Mucosa of descending colon (tissue), 3 donors: ENCODE measurements at regions not wholly inside any gene's neighbourhood (a gene's known extent, or its start where the extent isn't known, plus 50 kb on each side); places are given as distances from the start of the nearest gene placed in this dataset.

Source experiments
- ATAC-seq: fragments of 200-7000 bp; cut with Tn5 transposase; one replicate; pipeline ENCODE4 v1.9.1; 2020; ENCODE audit warnings: mild to moderate bottlenecking, moderate library complexity
- DNase-seq, 3 donors: peaks; one replicate each; pipeline ENCODE4 v3.0.0-alpha.2; 2020
- H3K36me3 ChIP-seq: fragments of 200-600 bp; one replicate; pipeline ENCODE4 v1.8.0; 2021; ENCODE audit warnings: low read depth, mild to moderate bottlenecking
- H3K4me1 ChIP-seq: fragments of 200-600 bp; one replicate; pipeline ENCODE4 v1.8.0; 2021; ENCODE audit warnings: low read depth, mild to moderate bottlenecking
- H3K4me3 ChIP-seq: fragments of 200-600 bp; one replicate; pipeline ENCODE4 v1.8.0; 2021; ENCODE audit warnings: mild to moderate bottlenecking
- H3K9me3 ChIP-seq: fragments of 200-600 bp; one replicate; pipeline ENCODE4 v1.8.0; 2021; ENCODE audit warnings: mild to moderate bottlenecking
- intact Hi-C, 2 donors: fragments of 100-400 bp; cut with DNase I in 1 of 2; cut with micrococcal nuclease in 1 of 2; formaldehyde crosslinking; loops; one replicate each; pipeline versions ENCODE4 v1.11.0 to v1.11.1; 2022; cut with DNase I, micrococcal nuclease
- TF ChIP-seq, protein P1 (sequence below): fragments of 200-600 bp; IDR thresholded peaks from one replicate; pipeline ENCODE4 v1.8.0; 2022; ENCODE audit warnings: antibody characterized with exemption, mild to moderate bottlenecking
- donor health status: DM: no; HTN: no; CAD: no; lungs with moderate emphysema.
- donor health status: DM: no; HTN: no; CAD: no.
- donor health status: DM: no; HTN: yes; CAD: no.

DNA sequence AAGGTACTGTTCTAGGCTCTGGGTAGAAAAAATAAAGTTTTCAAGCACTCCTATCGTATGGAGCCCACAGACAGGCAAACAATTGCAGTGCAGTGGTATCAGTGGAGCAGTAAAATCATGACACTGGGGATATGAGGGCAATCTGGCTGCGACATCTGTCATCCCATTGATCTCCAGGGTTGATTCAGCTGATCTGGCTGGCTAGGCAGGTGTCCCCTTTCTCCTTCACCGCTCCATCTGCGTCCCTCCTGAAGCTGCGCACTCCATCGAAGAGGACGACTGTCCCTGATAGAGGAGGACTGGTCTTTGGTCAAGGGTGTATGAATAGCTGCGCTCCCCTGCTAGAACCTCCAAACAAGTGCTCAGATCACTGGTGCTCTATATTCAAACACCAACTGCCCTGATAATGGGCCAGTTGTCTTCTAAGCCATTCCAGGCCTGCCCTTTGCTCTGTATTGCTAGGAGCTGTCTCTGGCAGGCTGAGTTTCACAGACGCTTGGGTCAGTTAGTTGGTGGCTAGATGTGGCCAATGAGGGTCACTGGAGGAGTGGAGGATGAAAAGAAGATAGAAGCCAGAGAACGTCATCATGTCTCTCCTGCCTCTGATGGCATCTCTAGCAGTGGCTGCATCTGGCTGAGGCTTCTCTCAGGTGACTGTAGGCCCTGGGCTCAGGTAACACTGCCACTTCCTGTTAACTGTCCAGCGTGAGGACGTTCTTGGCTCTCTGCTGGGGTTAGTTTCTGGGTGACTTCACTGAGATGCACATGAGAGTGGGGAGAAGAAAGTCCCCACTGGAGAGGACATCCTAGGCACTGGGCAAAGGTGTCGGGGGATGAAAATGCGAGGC lies 205.0 kb upstream of the FOXN3 start:
- Histone ChIP-seq H3K36me3 (no peaks in the 10 kb centered on the region), H3K4me3 (no peak overlapping the region), H3K9me3 (no peaks in the 10 kb centered on the region), H3K4me1 (peaks cover 5% of the 10 kb centered on the region)
- TF ChIP-seq, protein P1, sequence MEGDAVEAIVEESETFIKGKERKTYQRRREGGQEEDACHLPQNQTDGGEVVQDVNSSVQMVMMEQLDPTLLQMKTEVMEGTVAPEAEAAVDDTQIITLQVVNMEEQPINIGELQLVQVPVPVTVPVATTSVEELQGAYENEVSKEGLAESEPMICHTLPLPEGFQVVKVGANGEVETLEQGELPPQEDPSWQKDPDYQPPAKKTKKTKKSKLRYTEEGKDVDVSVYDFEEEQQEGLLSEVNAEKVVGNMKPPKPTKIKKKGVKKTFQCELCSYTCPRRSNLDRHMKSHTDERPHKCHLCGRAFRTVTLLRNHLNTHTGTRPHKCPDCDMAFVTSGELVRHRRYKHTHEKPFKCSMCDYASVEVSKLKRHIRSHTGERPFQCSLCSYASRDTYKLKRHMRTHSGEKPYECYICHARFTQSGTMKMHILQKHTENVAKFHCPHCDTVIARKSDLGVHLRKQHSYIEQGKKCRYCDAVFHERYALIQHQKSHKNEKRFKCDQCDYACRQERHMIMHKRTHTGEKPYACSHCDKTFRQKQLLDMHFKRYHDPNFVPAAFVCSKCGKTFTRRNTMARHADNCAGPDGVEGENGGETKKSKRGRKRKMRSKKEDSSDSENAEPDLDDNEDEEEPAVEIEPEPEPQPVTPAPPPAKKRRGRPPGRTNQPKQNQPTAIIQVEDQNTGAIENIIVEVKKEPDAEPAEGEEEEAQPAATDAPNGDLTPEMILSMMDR, result no peak
- ATAC-seq, result no peak
- intact Hi-C loops, result no loop called here
- DNase-seq, result no peak

DNA sequence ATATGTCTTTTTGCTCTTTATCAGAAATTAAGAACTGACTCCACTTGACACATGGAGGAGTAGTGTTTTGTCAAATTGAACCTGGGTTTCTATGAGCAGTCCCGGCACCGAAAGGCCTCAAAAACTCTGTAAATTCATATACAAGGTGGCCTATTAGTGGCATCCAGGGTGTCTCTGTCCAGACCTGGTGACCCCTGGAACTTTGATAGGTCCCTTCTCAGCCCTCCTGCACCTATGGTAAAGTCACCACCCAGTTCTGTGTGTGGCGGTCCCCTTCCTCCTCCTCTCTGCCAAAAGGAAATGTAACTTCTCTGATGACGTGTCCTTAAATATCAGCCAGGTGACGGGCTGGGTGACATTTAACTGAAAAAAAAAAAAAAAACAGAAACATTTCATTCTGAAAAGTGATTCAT lies 204.0 kb upstream of the FOXN3 start:
- intact Hi-C loops, result no loop called here
- no peaks in the 10 kb centered on the region for H3K36me3 ChIP-seq
- TF ChIP-seq, protein P1, result no peak
- ATAC-seq (no peak), DNase-seq (no peak)
- peaks cover 9% of the 10 kb centered on the region for H3K4me1 ChIP-seq
- H3K4me3 ChIP-seq, result no peak overlapping the region
- H3K9me3 ChIP-seq, result no peaks in the 10 kb centered on the region

DNA sequence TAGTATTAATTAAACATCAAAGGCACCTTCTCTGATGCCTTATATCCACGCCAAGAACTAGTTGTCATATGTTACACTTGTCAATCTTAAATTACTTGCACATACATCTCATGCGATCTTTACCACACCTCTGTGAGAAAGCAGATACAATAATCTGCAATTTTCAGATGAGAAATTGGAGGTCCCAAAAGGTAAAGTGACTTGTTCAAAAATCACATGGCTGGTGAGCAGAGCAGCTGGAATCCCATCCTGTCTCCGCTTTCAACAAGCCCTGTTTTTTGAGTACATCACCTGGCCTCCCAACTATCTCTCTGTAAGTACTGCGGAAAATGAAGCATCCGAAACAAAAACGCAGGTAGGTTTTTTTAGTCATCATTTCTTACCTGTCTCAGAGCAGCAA lies 203.4 kb upstream of the FOXN3 start:
- Histone ChIP-seq H3K4me1 (peaks cover 9% of the 10 kb centered on the region), H3K4me3 (no peak overlapping the region), H3K9me3 (no peaks in the 10 kb centered on the region), H3K36me3 (no peaks in the 10 kb centered on the region)
- no peak for ATAC-seq
- DNase-seq, result no peak
- intact Hi-C loops, result no loop called here
- TF ChIP-seq, protein P1, result no peak

DNA sequence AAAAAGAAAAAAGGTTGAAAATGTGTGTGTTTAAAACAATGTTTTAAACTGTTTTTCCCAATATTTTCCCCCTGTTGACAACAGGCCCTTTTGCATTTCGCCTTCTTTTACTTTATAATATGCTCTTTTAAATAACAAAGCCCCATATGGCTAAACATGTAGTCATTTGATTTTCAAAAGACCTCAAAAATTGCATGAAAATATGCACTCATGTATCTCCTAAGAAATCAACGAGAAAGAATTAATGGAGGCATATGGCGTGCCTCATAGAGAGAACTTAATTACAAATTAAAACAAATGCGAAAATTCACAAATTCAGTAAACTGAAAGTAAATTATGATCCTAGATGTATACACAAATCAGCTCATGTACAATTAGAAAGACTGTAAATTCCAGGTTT lies 202.6 kb upstream of the FOXN3 start:
- H3K4me3 ChIP-seq, result no peak overlapping the region
- ATAC-seq (no peak), DNase-seq (no peak)
- H3K4me1 ChIP-seq, result peaks cover 6% of the 10 kb centered on the region
- no peaks in the 10 kb centered on the region for H3K9me3 ChIP-seq
- TF ChIP-seq, protein P1, result no peak
- intact Hi-C loops, result no loop called here
- H3K36me3 ChIP-seq, result no peaks in the 10 kb centered on the region

DNA sequence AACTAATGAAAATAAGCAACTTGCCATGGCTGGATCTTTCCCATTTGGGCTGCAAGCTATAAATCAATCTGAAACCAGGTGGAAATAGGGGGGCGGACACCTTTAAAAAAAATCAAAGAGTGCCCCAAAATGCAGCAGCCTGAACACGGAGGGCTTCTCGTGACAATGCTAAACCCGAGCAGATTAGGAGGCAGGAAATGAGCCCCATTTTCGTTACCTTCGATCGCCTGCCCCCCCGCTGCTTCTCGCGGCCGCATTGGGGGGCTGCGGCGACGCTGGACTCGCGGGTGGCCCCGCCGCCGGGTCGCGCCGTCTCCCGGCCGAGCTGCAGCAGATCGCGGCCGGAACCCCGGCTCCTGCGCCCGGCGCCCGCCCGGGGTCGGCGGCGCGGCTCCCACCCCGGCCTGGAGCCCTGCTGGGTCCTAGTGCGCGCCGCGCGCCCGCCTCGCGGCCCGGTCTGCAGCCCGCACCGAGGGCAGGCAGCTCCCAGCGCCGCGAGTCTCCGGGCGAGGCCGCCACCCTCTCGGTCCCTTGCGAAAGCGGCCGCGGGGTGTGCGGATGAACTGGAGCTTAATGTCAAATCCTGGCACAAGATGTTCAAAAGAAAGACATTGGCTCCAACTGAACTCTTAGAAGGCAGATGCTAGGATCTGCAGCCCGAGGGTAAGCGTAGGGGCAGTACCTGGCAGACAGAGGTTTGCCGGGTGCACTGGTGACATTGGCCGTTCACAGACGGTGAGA lies 201.9 kb upstream of the FOXN3 start:
- peak overlapping the region; percentile 45 for H3K4me3 ChIP-seq
- H3K4me1 ChIP-seq, result peaks cover 4% of the 10 kb centered on the region
- H3K36me3 ChIP-seq, result no peaks in the 10 kb centered on the region
- no peaks in the 10 kb centered on the region for H3K9me3 ChIP-seq
- ATAC-seq (peak; percentile 90), DNase-seq (peak; percentile 71 to 85 (median 83))
- TF ChIP-seq, protein P1, result no peak
- intact Hi-C loops, result no loop called here
